ENCODE measurements at regions not wholly inside any gene's neighbourhood (a gene's known extent, or its start where the extent isn't known, plus 50 kb on each side); places are given as distances from the start of the nearest gene placed in this dataset.

GRCh38 chr4:62262676-62263075 is 1062.5 kb downstream of the ADGRL3 start:
- H3K4me3 ChIP-seq (ENCODE audit: low read depth, low read length): no peak overlapping the region
- no peak for TF ChIP-seq CTCF (IDR thresholded peaks at IDR 0.05; ENCODE audit: insufficient read depth, low read depth, low read length, missing control alignments)
- no peak for DNase-seq (ENCODE audit: low read depth)

GRCh38 chr4:62260254-62260653 is 1060.1 kb downstream of the ADGRL3 start:
- DNase-seq (ENCODE audit: low read depth): no peak
- no peak for TF ChIP-seq CTCF (IDR thresholded peaks at IDR 0.05; ENCODE audit: insufficient read depth, low read depth, low read length, missing control alignments)
- no peak overlapping the region for H3K4me3 ChIP-seq (ENCODE audit: low read depth, low read length)

- no peak for DNase-seq (ENCODE audit: low read depth)
- TF ChIP-seq CTCF (IDR thresholded peaks at IDR 0.05; ENCODE audit: insufficient read depth, low read depth, low read length, missing control alignments): no peak
- no peak overlapping the region for H3K4me3 ChIP-seq (ENCODE audit: low read depth, low read length)
Observed at GRCh38 chr4:62256479-62256878, 1056.4 kb downstream of the ADGRL3 start.

GRCh38 chr4:62252728-62253127 is 1052.6 kb downstream of the ADGRL3 start:
- no peak for TF ChIP-seq CTCF (IDR thresholded peaks at IDR 0.05; ENCODE audit: insufficient read depth, low read depth, low read length, missing control alignments)
- no peak overlapping the region for H3K4me3 ChIP-seq (ENCODE audit: low read depth, low read length)
- DNase-seq (ENCODE audit: low read depth): no peak

- no peak for TF ChIP-seq CTCF (IDR thresholded peaks at IDR 0.05; ENCODE audit: insufficient read depth, low read depth, low read length, missing control alignments)
- DNase-seq (ENCODE audit: low read depth): no peak
- H3K4me3 ChIP-seq (ENCODE audit: low read depth, low read length): no peak overlapping the region
Observed at GRCh38 chr4:62250100-62250499, 1050.0 kb downstream of the ADGRL3 start.

- TF ChIP-seq CTCF (IDR thresholded peaks at IDR 0.05; ENCODE audit: insufficient read depth, low read depth, low read length, missing control alignments): no peak
- no peak overlapping the region for H3K4me3 ChIP-seq (ENCODE audit: low read depth, low read length)
- no peak for DNase-seq (ENCODE audit: low read depth)
Observed at GRCh38 chr4:62243895-62244294, 1043.8 kb downstream of the ADGRL3 start.

GRCh38 chr4:62235911-62236310 is 1035.8 kb downstream of the ADGRL3 start:
- H3K4me3 ChIP-seq (ENCODE audit: low read depth, low read length): no peak overlapping the region
- no peak for DNase-seq (ENCODE audit: low read depth)
- TF ChIP-seq CTCF (IDR thresholded peaks at IDR 0.05; ENCODE audit: insufficient read depth, low read depth, low read length, missing control alignments): no peak
